Pancreas (tissue), 10 donors: ENCODE measurements at regions not wholly inside any gene's neighbourhood (a gene's known extent, or its start where the extent isn't known, plus 50 kb on each side); places are given as distances from the start of the nearest gene placed in this dataset.

ENCODE experiments used
- ATAC-seq, 4 donors: fragments of 200-7000 bp; cut with Tn5 transposase; one replicate each; pipeline versions ENCODE4 v1.8.0 to v1.9.1; 2020; ENCODE audit warnings: mild to moderate bottlenecking in 4 of 4, moderate library complexity in 4 of 4
- DNase-seq, 6 donors: peaks; one replicate each; pipeline ENCODE4 v3.0.0-alpha.2; 2020
- FAIRE-seq: peaks from 2 replicates; lab custom pipeline; 2012; peaks lifted over from hg19 to GRCh38; lab: Jason Lieb, UNC
- H3K27ac ChIP-seq, 4 donors: fragments of 200-600 bp; sonication (generic); 1 replicate in 3 of 4; 2 replicates in 1 of 4; pipeline versions ENCODE4 v1.5.0 to v1.8.0; 2020
- H3K27me3 ChIP-seq, 4 donors: fragments of 200-600 bp; one replicate each; pipeline ENCODE4 v1.8.0; 2021
- H3K36me3 ChIP-seq, 3 donors: fragments of 200-600 bp; sonication (generic) in 1 of 3; one replicate each; pipeline versions ENCODE4 v1.5.0 to v1.8.0; 2020 to 2021
- H3K4me1 ChIP-seq, 3 donors: fragments of 200-600 bp; one replicate each; pipeline ENCODE4 v1.8.0; 2021
- H3K4me3 ChIP-seq, 4 donors: fragments of 200-600 bp; sonication (generic) in 2 of 4; one replicate each; pipeline versions ENCODE4 v1.5.0 to v1.8.0; 2020 to 2021
- H3K9me3 ChIP-seq, 4 donors: fragments of 200-600 bp; one replicate each; pipeline ENCODE4 v1.8.0; 2021
- CTCF ChIP-seq, 4 donors: fragments of 200-600 bp; sonication (generic) in 3 of 4; IDR thresholded peaks; one replicate each; pipeline versions ENCODE4 v1.5.0 to v1.8.0; 2021; ENCODE audit warnings: antibody characterized with exemption in 4 of 4
- WGBS, 2 donors: extraction: QIAGEN DNeasy Blood & Tissue Kit; methylation state at CpG; one replicate each; pipeline ENCODE4 v1.1.7; 2013; 5-methylcytosine and 5-hydroxymethylcytosine counted together
- intact Hi-C, 3 donors: fragments of 100-400 bp; cut with DNase I; formaldehyde crosslinking; loops; one replicate each; pipeline versions ENCODE4 v1.11.1 to v1.14.2; 2022
- donor health status: healthy with polysubstance abuse.
- donor health status: DM: no; HTN: no; CAD: no; lungs with moderate emphysema.
- donor health status: DM: no; HTN: no; CAD: no.
- donor health status: control.
- donor health status: control.
- donor health status: Bipolar disorder and iron deficiency.
- donor health status: DM: yes; HTN: yes; CAD: no.
- donor health status: DM: no; HTN: no; CAD: no.
- donor health status: DM: no; HTN: no; CAD: no.
- donor health status: DM: yes; HTN: yes; CAD: no.

- no peaks in the 10 kb centered on the region for H3K4me1 ChIP-seq
- no peaks in the 10 kb centered on the region for H3K36me3 ChIP-seq
- ATAC-seq (no peak), DNase-seq (no peak), FAIRE-seq (no peak)
- no peaks in the 10 kb centered on the region for H3K27me3 ChIP-seq
- H3K4me3 ChIP-seq: no peak overlapping the region
- WGBS, 2 donors: 77 to 81% methylated on average over 3 of the region's 3 CpGs
- intact Hi-C loops: no loop called here
- H3K27ac ChIP-seq: no peak overlapping the region
- no peak for TF ChIP-seq CTCF (IDR thresholded peaks at IDR 0.05)
- H3K9me3 ChIP-seq: no peaks in the 10 kb centered on the region
Measured at GRCh38 chr5:107805824-107806223, 135.1 kb upstream of the EFNA5 start.

- FAIRE-seq: no peak
- WGBS, 2 donors: 67 to 78% methylated on average over 6 of the region's 6 CpGs
- ATAC-seq: no peak
Measured at GRCh38 chr5:107805166-107805565, 134.4 kb upstream of the EFNA5 start.

GRCh38 chr5:107803728-107804127 lies 133.0 kb upstream of the EFNA5 start:
- TF ChIP-seq CTCF (IDR thresholded peaks at IDR 0.05): no peak
- intact Hi-C loops: no loop called here
- ATAC-seq (no peak), FAIRE-seq (no peak), DNase-seq (no peak)
- Histone ChIP-seq H3K4me1 (no peaks in the 10 kb centered on the region), H3K4me3 (no peak overlapping the region), H3K27ac (no peak overlapping the region), H3K27me3 (no peaks in the 10 kb centered on the region), H3K36me3 (no peaks in the 10 kb centered on the region), H3K9me3 (no peaks in the 10 kb centered on the region)

More at GRCh38 chr5:107805166-107805565, 134.4 kb upstream of the EFNA5 start:
- H3K27ac ChIP-seq: no peak overlapping the region
- intact Hi-C loops: no loop called here
- TF ChIP-seq CTCF (IDR thresholded peaks at IDR 0.05): no peak
- no peaks in the 10 kb centered on the region for H3K36me3 ChIP-seq
- no peaks in the 10 kb centered on the region for H3K9me3 ChIP-seq
- no peak overlapping the region for H3K4me3 ChIP-seq
- H3K27me3 ChIP-seq: no peaks in the 10 kb centered on the region
- H3K4me1 ChIP-seq: no peaks in the 10 kb centered on the region
- DNase-seq: no peak

GRCh38 chr5:107801061-107801460 lies 130.3 kb upstream of the EFNA5 start:
- no peak overlapping the region for H3K4me3 ChIP-seq
- WGBS, 2 donors: 73 to 76% methylated on average over 2 of the region's 2 CpGs
- FAIRE-seq: no peak
- no peaks in the 10 kb centered on the region for H3K36me3 ChIP-seq
- H3K27me3 ChIP-seq: no peaks in the 10 kb centered on the region
- no peak overlapping the region for H3K27ac ChIP-seq
- no peak for TF ChIP-seq CTCF (IDR thresholded peaks at IDR 0.05)
- no peaks in the 10 kb centered on the region for H3K9me3 ChIP-seq
- intact Hi-C loops: no loop called here
- DNase-seq: no peak
- no peaks in the 10 kb centered on the region for H3K4me1 ChIP-seq
- ATAC-seq: no peak

- Histone ChIP-seq H3K36me3 (no peaks in the 10 kb centered on the region), H3K27me3 (no peaks in the 10 kb centered on the region), H3K9me3 (no peaks in the 10 kb centered on the region), H3K4me3 (no peak overlapping the region), H3K27ac (no peak overlapping the region), H3K4me1 (no peaks in the 10 kb centered on the region)
- ATAC-seq: peak in 2 of 4 donors; percentile 62 to 66
- no peak for TF ChIP-seq CTCF (IDR thresholded peaks at IDR 0.05)
- no peak for FAIRE-seq
- intact Hi-C loops: no loop called here
- DNase-seq: no peak
- 82 to 89% methylated on average over 7 of the region's 7 CpGs for WGBS, 2 donors
Measured at GRCh38 chr5:107799306-107799705, 128.6 kb upstream of the EFNA5 start.
